MCF 10A (cell line): ENCODE measurements at regions not wholly inside any gene's neighbourhood (a gene's known extent, or its start where the extent isn't known, plus 50 kb on each side); places are given as distances from the start of the nearest gene placed in this dataset.

Experiments used
- BruUV-seq: library from RNA; stranded (reverse); fragments of 400-500 nt; replicated peaks from 2 replicates; lab custom pipeline; 2021; lab: Mats Ljungman, UMichigan
- CTCF ChIA-PET: fragments of 300-600 bp; sonication (Branson Sonifier 250); formaldehyde crosslinking; extraction: SDS; loops from one replicate; lab custom pipeline; 2021; ENCODE audit warnings: antibody characterized with exemption, inconsistent platforms; lab: Yijun Ruan, JAX
- POLR2A ChIA-PET: fragments of 300-600, 350-650 bp; sonication (Branson Sonifier 250); formaldehyde crosslinking; extraction: SDS; loops from one replicate; lab custom pipeline; 2020; ENCODE audit warnings: antibody characterized with exemption, inconsistent platforms; lab: Yijun Ruan, JAX
- DNase-seq: peaks from one replicate; pipeline ENCODE4 v3.0.0-alpha.2; 2018; ENCODE audit not compliant: unreplicated experiment
- H3K27ac Mint-ChIP-seq: one replicate; pipeline ENCODE4 v1.8.0; 2022; ENCODE audit warnings: mild to moderate bottlenecking, low read depth, mixed read lengths; ENCODE audit not compliant: unreplicated experiment
- H3K27me3 Mint-ChIP-seq: one replicate; pipeline ENCODE4 v1.8.0; 2022; ENCODE audit warnings: mixed read lengths; ENCODE audit not compliant: insufficient read depth, unreplicated experiment
- H3K36me3 Mint-ChIP-seq: one replicate; pipeline ENCODE4 v1.8.0; 2022; ENCODE audit warnings: mild to moderate bottlenecking, moderate library complexity, mixed read lengths; ENCODE audit not compliant: insufficient read depth, unreplicated experiment
- H3K4me1 Mint-ChIP-seq: one replicate; pipeline ENCODE4 v1.8.0; 2022; ENCODE audit warnings: mixed read lengths; ENCODE audit not compliant: insufficient read depth, unreplicated experiment
- H3K4me3 Mint-ChIP-seq: one replicate; pipeline ENCODE4 v1.8.0; 2022; ENCODE audit warnings: mild to moderate bottlenecking, moderate library complexity, mixed read lengths; ENCODE audit not compliant: unreplicated experiment
- H3K9me3 Mint-ChIP-seq: one replicate; pipeline ENCODE4 v1.8.0; 2022; ENCODE audit warnings: mixed read lengths; ENCODE audit not compliant: unreplicated experiment
- intact Hi-C: fragments of 100-400 bp; cut with micrococcal nuclease; formaldehyde crosslinking; loops from 2 replicates; pipeline ENCODE4 v1.14.1; 2022
- TF ChIP-seq, protein P1 (sequence below): fragments of 200-600 bp; IDR thresholded peaks from one replicate; pipeline ENCODE4 v1.8.0; 2022; ENCODE audit warnings: antibody characterized with exemption, mild to moderate bottlenecking; ENCODE audit not compliant: unreplicated experiment

GRCh38 chr6:40313582-40313981 is 273.6 kb downstream of the LRFN2 start:
- CTCF ChIA-PET: interaction anchor here (0.7 kb wide), 1 partner anchor 31 kb away, joined by 3 read pairs; no protein-coding TSS in a partner anchor
- Mint-ChIP-seq H3K4me1 (no peaks in the 10 kb centered on the region), H3K4me3 (no peak overlapping the region), H3K36me3 (no peaks in the 10 kb centered on the region), H3K27ac (no peak overlapping the region), H3K9me3 (no peaks in the 10 kb centered on the region), H3K27me3 (no peaks in the 10 kb centered on the region)
- intact Hi-C loops: no loop called here
- BruUV-seq: no TSS peak
- POLR2A ChIA-PET: no interaction called here
- DNase-seq: no peak
- TF ChIP-seq, protein P1, sequence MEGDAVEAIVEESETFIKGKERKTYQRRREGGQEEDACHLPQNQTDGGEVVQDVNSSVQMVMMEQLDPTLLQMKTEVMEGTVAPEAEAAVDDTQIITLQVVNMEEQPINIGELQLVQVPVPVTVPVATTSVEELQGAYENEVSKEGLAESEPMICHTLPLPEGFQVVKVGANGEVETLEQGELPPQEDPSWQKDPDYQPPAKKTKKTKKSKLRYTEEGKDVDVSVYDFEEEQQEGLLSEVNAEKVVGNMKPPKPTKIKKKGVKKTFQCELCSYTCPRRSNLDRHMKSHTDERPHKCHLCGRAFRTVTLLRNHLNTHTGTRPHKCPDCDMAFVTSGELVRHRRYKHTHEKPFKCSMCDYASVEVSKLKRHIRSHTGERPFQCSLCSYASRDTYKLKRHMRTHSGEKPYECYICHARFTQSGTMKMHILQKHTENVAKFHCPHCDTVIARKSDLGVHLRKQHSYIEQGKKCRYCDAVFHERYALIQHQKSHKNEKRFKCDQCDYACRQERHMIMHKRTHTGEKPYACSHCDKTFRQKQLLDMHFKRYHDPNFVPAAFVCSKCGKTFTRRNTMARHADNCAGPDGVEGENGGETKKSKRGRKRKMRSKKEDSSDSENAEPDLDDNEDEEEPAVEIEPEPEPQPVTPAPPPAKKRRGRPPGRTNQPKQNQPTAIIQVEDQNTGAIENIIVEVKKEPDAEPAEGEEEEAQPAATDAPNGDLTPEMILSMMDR: no peak

- no peaks in the 10 kb centered on the region for H3K36me3 Mint-ChIP-seq
- no peaks in the 10 kb centered on the region for H3K27me3 Mint-ChIP-seq
- POLR2A ChIA-PET: no interaction called here
- H3K27ac Mint-ChIP-seq: no peak overlapping the region
- CTCF ChIA-PET: interaction anchor here (0.6 to 1.5 kb wide), 3 partner anchors 331 to 908 kb away, joined by 3 to 9 read pairs (median 3); no protein-coding TSS in a partner anchor
- no peaks in the 10 kb centered on the region for H3K9me3 Mint-ChIP-seq
- H3K4me1 Mint-ChIP-seq: no peaks in the 10 kb centered on the region
- TF ChIP-seq, protein P1: no peak
- no TSS peak for BruUV-seq
- intact Hi-C loops: no loop called here
- H3K4me3 Mint-ChIP-seq: no peak overlapping the region
- peak; percentile 6 for DNase-seq
Measured at GRCh38 chr6:40312213-40313015, 274.8 kb downstream of the LRFN2 start.

DNA sequence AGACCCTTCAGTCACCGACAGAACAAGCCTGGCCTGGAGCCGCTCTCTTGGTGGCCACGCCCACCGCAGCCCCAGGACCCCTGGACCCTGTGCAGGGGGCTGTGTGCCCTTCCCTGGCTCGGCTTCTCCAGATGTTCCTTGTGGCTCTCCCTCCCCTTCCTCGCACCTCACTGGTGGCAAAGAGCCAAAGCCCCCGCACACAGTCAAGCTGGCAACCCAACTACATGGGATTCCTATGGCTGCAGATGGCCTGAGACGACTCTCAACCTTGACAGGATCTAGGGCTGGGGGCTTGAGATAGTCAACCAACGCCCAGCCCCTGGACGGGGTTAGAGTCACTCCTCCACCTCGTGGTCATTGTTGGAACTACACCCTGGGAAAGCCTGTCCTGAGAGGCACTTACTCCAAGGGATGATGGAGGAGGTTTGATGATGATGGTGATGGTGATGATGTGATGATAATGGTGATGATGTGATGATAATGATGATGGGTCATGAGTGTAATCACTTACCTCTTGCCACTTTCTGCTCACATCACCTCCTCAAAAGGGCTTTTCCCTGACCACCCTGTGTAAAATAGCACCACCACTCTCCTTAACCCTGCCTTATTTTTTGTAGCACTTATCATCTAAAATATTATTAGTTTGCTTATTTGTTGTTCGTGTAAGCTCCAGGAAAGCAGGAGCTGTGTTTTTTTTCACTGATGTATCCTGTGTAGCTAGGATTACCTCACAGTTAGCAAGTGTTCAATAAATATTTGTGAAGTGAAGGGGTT is 278.4 kb downstream of the LRFN2 start:
- H3K4me3 Mint-ChIP-seq: no peak overlapping the region
- H3K27me3 Mint-ChIP-seq: no peaks in the 10 kb centered on the region
- H3K9me3 Mint-ChIP-seq: peaks cover 17% of the 10 kb centered on the region
- CTCF ChIA-PET: interaction anchor here (0.6 to 1.6 kb wide), 16 partner anchors 13 to 946 kb away, joined by 3 to 6 read pairs (median 4); no protein-coding TSS in a partner anchor
- TF ChIP-seq, protein P1: peak; percentile 52
- no peaks in the 10 kb centered on the region for H3K36me3 Mint-ChIP-seq
- peak; percentile 51 for DNase-seq
- no TSS peak for BruUV-seq
- H3K27ac Mint-ChIP-seq: no peak overlapping the region
- no peaks in the 10 kb centered on the region for H3K4me1 Mint-ChIP-seq
- intact Hi-C loops: no loop called here
- POLR2A ChIA-PET: no interaction called here

DNA sequence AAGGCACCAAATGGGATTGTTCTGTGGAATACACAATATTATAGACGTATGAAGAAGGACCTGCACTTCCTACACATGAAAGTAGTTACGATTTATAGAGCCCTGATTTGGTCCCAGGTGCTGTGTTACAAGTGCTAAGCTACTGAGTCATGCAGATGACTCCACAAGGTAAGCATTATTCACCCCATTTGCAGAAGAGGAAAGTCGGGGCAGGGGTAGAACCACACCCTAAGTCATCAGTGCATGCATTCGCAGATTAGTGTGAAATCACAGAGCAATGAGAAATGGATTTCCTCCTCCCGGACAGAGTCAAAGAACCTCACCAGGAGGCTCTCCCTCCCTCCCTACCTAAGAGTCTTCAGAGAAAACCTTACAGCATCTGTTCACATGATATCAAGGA is 279.5 kb downstream of the LRFN2 start:
- H3K27me3 Mint-ChIP-seq: no peaks in the 10 kb centered on the region
- TF ChIP-seq, protein P1: no peak
- no peak for DNase-seq

More for the DNA sequence above, 279.5 kb downstream of the LRFN2 start:
- POLR2A ChIA-PET: interaction anchor here (0.5 kb wide), 1 partner anchor 343 kb away, joined by 3 read pairs; no protein-coding TSS in a partner anchor
- no peaks in the 10 kb centered on the region for H3K36me3 Mint-ChIP-seq
- no peak overlapping the region for H3K4me3 Mint-ChIP-seq
- BruUV-seq: no TSS peak
- intact Hi-C loops: no loop called here
- CTCF ChIA-PET: interaction anchor here (0.6 to 1.6 kb wide), 9 partner anchors 17 to 943 kb away, joined by 3 to 5 read pairs (median 3); no protein-coding TSS in a partner anchor
- H3K27ac Mint-ChIP-seq: no peak overlapping the region
- H3K4me1 Mint-ChIP-seq: no peaks in the 10 kb centered on the region
- H3K9me3 Mint-ChIP-seq: peaks cover 17% of the 10 kb centered on the region
